Panc1 (cell line): ENCODE measurements at regions not wholly inside any gene's neighbourhood (a gene's known extent, or its start where the extent isn't known, plus 50 kb on each side); places are given as distances from the start of the nearest gene placed in this dataset.
"Not testable (repeated sequence)": the region's sequence is repeated elsewhere in the genome, so short reads cannot be mapped to it uniquely, and the experiment has no call there.

Experiments used
- ATAC-seq: fragments of 200-7000 bp; cut with Tn5 transposase; 2 replicates; pipeline ENCODE4 v1.9.1; 2020; ENCODE audit warnings: mild to moderate bottlenecking, moderate library complexity
- BruUV-seq: library from RNA; stranded (reverse); fragments of 400-500 nt; replicated peaks from 2 replicates; lab custom pipeline; 2021; lab: Mats Ljungman, UMichigan
- CTCF ChIA-PET: fragments of 300-600 bp; sonication (Branson Sonifier 250); formaldehyde crosslinking; loops from one replicate; lab custom pipeline; 2022; ENCODE audit warnings: antibody characterized with exemption; lab: Charles Lee
- POLR2A ChIA-PET: fragments of 300-600 bp; sonication (Branson Sonifier 250); formaldehyde crosslinking; loops from one replicate; lab custom pipeline; 2022; ENCODE audit warnings: antibody characterized with exemption; lab: Charles Lee
- DNase-seq: peaks from one replicate; pipeline ENCODE4 v3.0.0-alpha.2; 2010; ENCODE audit warnings: low read depth, low spot score
- H3K27ac ChIP-seq: 2 replicates; pipeline ENCODE4 v1.5.1; 2011; ENCODE audit warnings: mild to moderate bottlenecking, low read length, inconsistent platforms
- H3K27me3 ChIP-seq: fragments of 200-500 bp; sonication (Bioruptor generic); 2 replicates; pipeline ENCODE4 v1.6.0; 2014; ENCODE audit warnings: low read length, inconsistent platforms; ENCODE audit not compliant: control insufficient read depth, insufficient read depth
- H3K36me3 ChIP-seq: fragments of 200-500 bp; sonication (Bioruptor generic); 2 replicates; pipeline ENCODE4 v1.5.1; 2014; ENCODE audit warnings: inconsistent platforms, mild to moderate bottlenecking, low read length, moderate library complexity; ENCODE audit not compliant: control insufficient read depth, insufficient read depth
- H3K4me1 ChIP-seq: 2 replicates; pipeline ENCODE4 v1.5.1; 2011; ENCODE audit warnings: inconsistent platforms, mild to moderate bottlenecking, low read length, moderate library complexity; ENCODE audit not compliant: control insufficient read depth, insufficient read depth
- H3K4me3 ChIP-seq, 2 experiments: 2 replicates each; pipeline ENCODE4 v1.5.1; 2011 to 2012; ENCODE audit warnings: low read depth in 2 of 2, low read length in 2 of 2, mild to moderate bottlenecking in 2 of 2, inconsistent platforms in 1 of 2, moderate library complexity in 1 of 2
- H3K9me3 ChIP-seq: fragments of 200-500 bp; sonication (Bioruptor generic); 2 replicates; pipeline ENCODE4 v1.5.1; 2014; ENCODE audit warnings: low read depth, mild to moderate bottlenecking, inconsistent platforms, low read length, moderate library complexity; ENCODE audit not compliant: control insufficient read depth, insufficient read depth
- CTCF ChIP-seq: fragments of 450-650 bp; IDR thresholded peaks from 2 replicates; pipeline ENCODE4 v1.5.1; 2017; ENCODE audit warnings: mild to moderate bottlenecking
- POLR2AphosphoS5 ChIP-seq: IDR thresholded peaks from 2 replicates; pipeline ENCODE4 v1.6.1; 2012; ENCODE audit warnings: mild to moderate bottlenecking, low read depth, low read length, moderate library complexity
- REST ChIP-seq, 2 experiments: IDR thresholded peaks; 2 replicates each; pipeline ENCODE4 v1.6.1; 2011 to 2012; ENCODE audit warnings: low read depth in 2 of 2, control low read depth in 1 of 2, low read length in 1 of 2, mild to moderate bottlenecking in 1 of 2, moderate library complexity in 1 of 2; ENCODE audit not compliant: insufficient read depth in 1 of 2
- TCF7L2 ChIP-seq: IDR thresholded peaks from 2 replicates; pipeline ENCODE4 v1.6.1; 2011; ENCODE audit warnings: mild to moderate bottlenecking, low read depth, low read length, inconsistent platforms
- in situ Hi-C: cut with HindIII; loops from 2 replicates; pipeline ENCODE4 v1.10.0; 2016; ENCODE audit warnings: low sequenced_read_pairs, low pct_unique_long_range_greater_than_20kb
- intact Hi-C: fragments of 100-400 bp; cut with micrococcal nuclease; formaldehyde crosslinking; loops from one replicate; pipeline ENCODE4 v1.10.0; 2022; ENCODE audit not compliant: unreplicated experiment

GRCh38 chr3:59494969-59495368, 445.1 kb upstream of the CFAP20DC start:
- in situ Hi-C loops, DNase-seq, H3K4me3 ChIP-seq, BruUV-seq, H3K27ac ChIP-seq, H3K27me3 ChIP-seq, H3K4me1 ChIP-seq, CTCF ChIA-PET, POLR2A ChIA-PET, H3K9me3 ChIP-seq, intact Hi-C loops, H3K36me3 ChIP-seq, ATAC-seq: not testable (repeated sequence)

- intact Hi-C loops (no loop called here), in situ Hi-C loops (no loop called here)
- POLR2A ChIA-PET, result no interaction called here
- Histone ChIP-seq H3K36me3 (no peaks in the 10 kb centered on the region), H3K9me3 (no peaks in the 10 kb centered on the region), H3K27me3 (no peaks in the 10 kb centered on the region), H3K4me3 (no peak overlapping the region), H3K4me1 (no peaks in the 10 kb centered on the region), H3K27ac (no peak overlapping the region)
- TF ChIP-seq CTCF (no peak), POLR2AphosphoS5 (no peak), REST (IDR thresholded peaks at IDR 0.05; ENCODE audit: insufficient read depth in 1 of 2, low read depth in 2 of 2, low read length in 1 of 2) (no peak)
- no peak for DNase-seq
- CTCF ChIA-PET, result no interaction called here
- no TSS peak for BruUV-seq
- ATAC-seq, result no peak
Observed at GRCh38 chr3:59486520-59486919, 436.7 kb upstream of the CFAP20DC start.

- DNase-seq (no peak), ATAC-seq (no peak)
- TF ChIP-seq TCF7L2, result no peak
- Histone ChIP-seq H3K27ac (no peak overlapping the region), H3K36me3 (no peaks in the 10 kb centered on the region), H3K9me3 (no peaks in the 10 kb centered on the region), H3K4me1 (no peaks in the 10 kb centered on the region), H3K27me3 (no peaks in the 10 kb centered on the region; the same call in 1 of the 2 replicates), H3K4me3 (no peak overlapping the region)
- in situ Hi-C loops, result no loop called here
- CTCF ChIA-PET, result no interaction called here
- intact Hi-C loops, result no loop called here
- BruUV-seq, result no TSS peak
- POLR2A ChIA-PET, result no interaction called here
Observed at GRCh38 chr3:59483191-59483590, 433.4 kb upstream of the CFAP20DC start.
